IMR-90 (cell line): ENCODE measurements at regions not wholly inside any gene's neighbourhood (a gene's known extent, or its start where the extent isn't known, plus 50 kb on each side); places are given as distances from the start of the nearest gene placed in this dataset.
"Not testable (repeated sequence)": the region's sequence is repeated elsewhere in the genome, so short reads cannot be mapped to it uniquely, and the experiment has no call there.

Source experiments
- ATAC-seq: fragments of 200-7000 bp; cut with Tn5 transposase; 2 replicates; pipeline ENCODE4 v1.9.1; 2020; ENCODE audit warnings: low read depth, mild to moderate bottlenecking, moderate library complexity
- BruUV-seq: library from RNA; stranded (reverse); fragments of 400-500 nt; replicated peaks from 2 replicates; lab custom pipeline; 2021; lab: Mats Ljungman, UMichigan
- CTCF ChIA-PET: fragments of 300-600 bp; formaldehyde crosslinking; extraction: SDS; loops from one replicate; lab custom pipeline; 2021; ENCODE audit warnings: antibody characterized with exemption; lab: Yijun Ruan, JAX
- POLR2A ChIA-PET: fragments of 300-600 bp; sonication (Branson Sonifier 250); formaldehyde crosslinking; loops from one replicate; lab custom pipeline; 2022; ENCODE audit warnings: antibody characterized with exemption; ENCODE audit not compliant: unreplicated experiment; lab: Charles Lee
- DNase-seq: peaks from one replicate; pipeline ENCODE4 v3.0.0; 2013
- H2AFZ ChIP-seq: replicated peaks from 2 replicates; pipeline ENCODE3; 2013; ENCODE audit warnings: low read length, mild to moderate bottlenecking; ENCODE audit not compliant: poor library complexity
- H2AK5ac ChIP-seq: 2 replicates; pipeline ENCODE4 v1.6.1; 2013; ENCODE audit warnings: low read depth, low read length, inconsistent platforms
- H2AK9ac ChIP-seq: replicated peaks from 2 replicates; pipeline ENCODE3; 2013; ENCODE audit warnings: mild to moderate bottlenecking, low read depth, low read length, moderate library complexity; ENCODE audit not compliant: poor library complexity
- H2BK120ac ChIP-seq: 2 replicates; pipeline ENCODE4 v1.6.1; 2013; ENCODE audit warnings: low read depth, low read length, inconsistent platforms
- H2BK15ac ChIP-seq: 3 replicates; pipeline ENCODE4 v1.6.1; 2013; ENCODE audit warnings: low read depth, low read length, inconsistent platforms
- H2BK20ac ChIP-seq: 2 replicates; pipeline ENCODE4 v1.6.1; 2013; ENCODE audit warnings: low read depth, mild to moderate bottlenecking, inconsistent platforms, low read length, moderate library complexity
- H2BK5ac ChIP-seq: 2 replicates; pipeline ENCODE4 v1.6.1; 2013; ENCODE audit warnings: mild to moderate bottlenecking, low read depth, low read length, inconsistent platforms; ENCODE audit not compliant: poor library complexity, severe bottlenecking
- H3K14ac ChIP-seq: replicated peaks from 2 replicates; pipeline ENCODE4 v1.6.1; 2013; ENCODE audit warnings: low read depth, low read length, inconsistent platforms
- H3K18ac ChIP-seq: 2 replicates; pipeline ENCODE4 v1.6.1; 2013; ENCODE audit warnings: low read depth, low read length, control low read depth
- H3K23ac ChIP-seq: 2 replicates; pipeline ENCODE4 v1.6.1; 2013; ENCODE audit warnings: low read depth, low read length, inconsistent platforms
- H3K27ac ChIP-seq: 2 replicates; pipeline ENCODE4 v1.5.1; 2013; ENCODE audit warnings: mild to moderate bottlenecking, control low read depth, low read length; ENCODE audit not compliant: insufficient read depth
- H3K27me3 ChIP-seq: 2 replicates; pipeline ENCODE4 v1.6.1; 2013; ENCODE audit warnings: low read length; ENCODE audit not compliant: control insufficient read depth, insufficient read depth
- H3K36me3 ChIP-seq: 2 replicates; pipeline ENCODE4 v1.6.1; 2013; ENCODE audit warnings: low read length, mixed read lengths; ENCODE audit not compliant: control insufficient read depth, insufficient read depth
- H3K4ac ChIP-seq: 2 replicates; pipeline ENCODE4 v1.6.1; 2013; ENCODE audit warnings: low read depth, low read length, inconsistent platforms
- H3K4me1 ChIP-seq: 2 replicates; pipeline ENCODE4 v1.6.1; 2013; ENCODE audit warnings: low read length, mixed read lengths; ENCODE audit not compliant: control insufficient read depth, insufficient read depth
- H3K4me2 ChIP-seq: 2 replicates; pipeline ENCODE4 v1.6.1; 2013; ENCODE audit warnings: low read depth, mild to moderate bottlenecking, control low read depth, low read length, moderate library complexity
- H3K4me3 ChIP-seq: 2 replicates; pipeline ENCODE4 v1.5.1; 2013; ENCODE audit warnings: low read depth, mild to moderate bottlenecking, control low read depth, low read length, moderate library complexity; ENCODE audit not compliant: insufficient read depth
- H3K56ac ChIP-seq: 2 replicates; pipeline ENCODE4 v1.6.1; 2013; ENCODE audit warnings: low read length, inconsistent platforms; ENCODE audit not compliant: insufficient read depth; ENCODE audit errors: extremely low read depth
- H3K79me1 ChIP-seq, 2 experiments: 2 replicates each; pipeline ENCODE4 v1.6.1; 2013; ENCODE audit warnings: low read length in 2 of 2, inconsistent platforms in 1 of 2, low read depth in 1 of 2
- H3K9ac ChIP-seq: 2 replicates; pipeline ENCODE4 v1.6.1; 2013; ENCODE audit warnings: low read depth, low read length, control low read depth
- H3K9me1 ChIP-seq: 2 replicates; pipeline ENCODE4 v1.6.1; 2013; ENCODE audit warnings: low read length, inconsistent platforms; ENCODE audit not compliant: insufficient read depth
- H3K9me3 ChIP-seq: 2 replicates; pipeline ENCODE4 v1.6.1; 2013; ENCODE audit warnings: low read length; ENCODE audit not compliant: control insufficient read depth, insufficient read depth
- H4K20me1 ChIP-seq: 2 replicates; pipeline ENCODE4 v1.6.1; 2013; ENCODE audit warnings: low read length, inconsistent platforms; ENCODE audit not compliant: insufficient read depth
- H4K5ac ChIP-seq: 2 replicates; pipeline ENCODE4 v1.6.1; 2013; ENCODE audit warnings: mild to moderate bottlenecking, low read depth, low read length, control low read depth
- H4K8ac ChIP-seq, 2 experiments: 2 replicates each; pipeline ENCODE4 v1.6.1; 2013; ENCODE audit warnings: low read depth in 2 of 2, low read length in 2 of 2, control low read depth in 1 of 2, inconsistent platforms in 1 of 2
- H4K91ac ChIP-seq: 2 replicates; pipeline ENCODE4 v1.6.1; 2013; ENCODE audit warnings: low read depth, low read length, inconsistent platforms; ENCODE audit not compliant: insufficient read depth
- WGBS, 2 experiments: methylation state at CpG; one replicate each; pipeline versions ENCODE4 v1.1.5 to v1.1.7; 2013; ENCODE audit warnings: missing lambda C conversion rate in 2 of 2; ENCODE audit not compliant: insufficient read length in 1 of 2; ENCODE audit errors: extremely low coverage in 2 of 2; 5-methylcytosine and 5-hydroxymethylcytosine counted together
- dilution Hi-C: fragments of 300-500 bp; cut with HindIII; formaldehyde crosslinking; loops from one replicate; pipeline ENCODE4 v1.14.3; 2018; ENCODE audit warnings: low sequenced_read_pairs; ENCODE audit not compliant: unreplicated experiment
- in situ Hi-C: fragments of 300-500 bp; cut with MboI; formaldehyde crosslinking; loops from 3 replicates; pipeline ENCODE4 v1.14.3; 2019; ENCODE audit warnings: low sequenced_read_pairs, inconsistent platforms, mixed read lengths
- intact Hi-C: fragments of 100-400 bp; cut with micrococcal nuclease; formaldehyde crosslinking; loops from 2 replicates; pipeline ENCODE4 v1.10.0; 2022

GRCh38 chr10:30163410-30163809, 104.0 kb upstream of the JCAD start:
- H4K5ac ChIP-seq, H3K4me1 ChIP-seq, H2BK5ac ChIP-seq, CTCF ChIA-PET, H3K9me1 ChIP-seq, H3K9ac ChIP-seq, H2AK9ac ChIP-seq, BruUV-seq, intact Hi-C loops, POLR2A ChIA-PET, dilution Hi-C loops, H3K9me3 ChIP-seq, H4K91ac ChIP-seq, H4K20me1 ChIP-seq, H3K14ac ChIP-seq, H4K8ac ChIP-seq, ATAC-seq, H3K79me1 ChIP-seq, H3K4me3 ChIP-seq, H3K18ac ChIP-seq, H3K56ac ChIP-seq, H3K4me2 ChIP-seq, DNase-seq, H2AFZ ChIP-seq, in situ Hi-C loops, H2BK15ac ChIP-seq, H2AK5ac ChIP-seq, H3K27ac ChIP-seq, H3K36me3 ChIP-seq, H2BK20ac ChIP-seq, H2BK120ac ChIP-seq, H3K23ac ChIP-seq, H3K4ac ChIP-seq: not testable (repeated sequence)
- peaks cover 10% of the 10 kb centered on the region for H3K27me3 ChIP-seq
- no CpG with 5 or more reads among the region's 10 CpGs for WGBS, 2 experiments

DNA sequence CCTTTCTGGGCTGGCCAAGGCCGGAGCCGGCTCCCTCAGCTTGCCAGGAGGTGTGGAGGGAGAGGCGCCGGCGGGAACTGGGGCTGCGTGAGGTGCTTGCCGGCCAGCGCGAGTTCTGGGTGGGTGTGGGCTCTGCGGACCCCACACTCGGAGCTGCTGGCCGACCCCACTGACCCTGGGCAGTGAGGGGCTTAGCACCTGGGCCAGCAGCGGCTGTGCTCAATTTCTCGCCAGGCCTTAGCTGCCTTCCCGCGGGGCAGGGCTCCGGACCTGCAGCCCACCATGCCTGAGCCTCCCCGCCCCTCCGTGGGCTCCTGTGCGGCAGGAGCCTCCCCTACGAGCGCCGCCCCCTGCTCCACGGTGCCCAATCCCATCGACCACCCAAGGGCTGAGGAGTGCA, 103.4 kb upstream of the JCAD start:
- in situ Hi-C loops, H3K4me3 ChIP-seq, H3K27ac ChIP-seq, intact Hi-C loops, H3K23ac ChIP-seq, H3K14ac ChIP-seq, H3K9me1 ChIP-seq, H3K9me3 ChIP-seq, H2AK9ac ChIP-seq, H3K36me3 ChIP-seq, H2BK5ac ChIP-seq, H3K9ac ChIP-seq, H3K18ac ChIP-seq, H2BK20ac ChIP-seq, H2AK5ac ChIP-seq, H4K5ac ChIP-seq, H2BK15ac ChIP-seq, H3K79me1 ChIP-seq, H3K4ac ChIP-seq, DNase-seq, H4K91ac ChIP-seq, H2AFZ ChIP-seq, H3K4me2 ChIP-seq, dilution Hi-C loops, H4K20me1 ChIP-seq, H3K4me1 ChIP-seq, H4K8ac ChIP-seq, H3K56ac ChIP-seq, ATAC-seq, POLR2A ChIA-PET, H2BK120ac ChIP-seq, BruUV-seq: not testable (repeated sequence)
- peaks cover 10% of the 10 kb centered on the region for H3K27me3 ChIP-seq
- WGBS, 2 experiments: 96% methylated on average over 13 of the region's 25 CpGs; no CpG with 5 or more reads in 1 of the 2 experiments
- CTCF ChIA-PET: interaction anchor here (0.9 kb wide), 1 partner anchor 11 kb away, joined by 3 read pairs; no protein-coding TSS in a partner anchor
